DOHH2 (cell line): ENCODE measurements at regions not wholly inside any gene's neighbourhood (a gene's known extent, or its start where the extent isn't known, plus 50 kb on each side); places are given as distances from the start of the nearest gene placed in this dataset.

Source experiments
- H3F3A ChIP-seq: fragments of 200-600 bp; sonication (generic), shearing (Covaris generic); 2 replicates; pipeline ENCODE4 v1.6.0; 2016; ENCODE audit warnings: antibody characterized with exemption, mild to moderate bottlenecking; ENCODE audit not compliant: control insufficient read depth, insufficient read depth
- H3K27ac ChIP-seq: fragments of 200-600 bp; sonication (generic); 2 replicates; pipeline ENCODE4 v1.5.1; 2014; ENCODE audit warnings: low read depth, mild to moderate bottlenecking, low read length, moderate library complexity
- H3K27me3 ChIP-seq: fragments of 200-600 bp; sonication (generic); 2 replicates; pipeline ENCODE4 v1.6.1; 2014; ENCODE audit warnings: mild to moderate bottlenecking, low read length, mixed read lengths; ENCODE audit not compliant: control insufficient read depth
- H3K36me3 ChIP-seq: fragments of 200-600 bp; sonication (generic); 2 replicates; pipeline ENCODE4 v1.6.1; 2014; ENCODE audit warnings: mild to moderate bottlenecking, low read length, moderate library complexity, mixed read lengths; ENCODE audit not compliant: control insufficient read depth
- H3K4me1 ChIP-seq: fragments of 200-600 bp; sonication (generic); 2 replicates; pipeline ENCODE4 v1.6.1; 2014; ENCODE audit warnings: mild to moderate bottlenecking, low read length, mixed read lengths; ENCODE audit not compliant: control insufficient read depth
- H3K4me2 ChIP-seq: fragments of 200-600 bp; sonication (generic); 2 replicates; pipeline ENCODE4 v1.6.0; 2014; ENCODE audit warnings: mild to moderate bottlenecking, low read length, moderate library complexity
- H3K4me3 ChIP-seq: fragments of 200-600 bp; sonication (generic); 2 replicates; pipeline ENCODE4 v1.5.1; 2014; ENCODE audit warnings: mild to moderate bottlenecking, low read length, mixed read lengths
- H3K79me2 ChIP-seq: fragments of 200-600 bp; sonication (generic); 2 replicates; pipeline ENCODE4 v1.6.1; 2014; ENCODE audit warnings: mild to moderate bottlenecking, low read length, mixed read lengths; ENCODE audit not compliant: control insufficient read depth
- H3K9me2 ChIP-seq: fragments of 200-600 bp; sonication (generic); replicated peaks from 2 replicates; pipeline ENCODE4 v1.6.1; 2014; ENCODE audit warnings: mild to moderate bottlenecking, low read length, mixed read lengths; ENCODE audit not compliant: control insufficient read depth
- H3K9me3 ChIP-seq: fragments of 200-600 bp; sonication (generic); 2 replicates; pipeline ENCODE4 v1.6.1; 2014; ENCODE audit warnings: antibody characterized with exemption, low read length, mixed read lengths; ENCODE audit not compliant: control insufficient read depth, insufficient read depth
- H4K20me1 ChIP-seq: fragments of 200-600 bp; sonication (generic); 2 replicates; pipeline ENCODE4 v1.6.0; 2014; ENCODE audit warnings: low read depth, mild to moderate bottlenecking, antibody characterized with exemption, low read length, moderate library complexity; ENCODE audit not compliant: control insufficient read depth, insufficient read depth
- CTCF ChIP-seq: fragments of 200-600 bp; sonication (generic); IDR thresholded peaks from one replicate; pipeline ENCODE4 v1.5.1; 2014; ENCODE audit warnings: antibody characterized with exemption, mild to moderate bottlenecking, low read depth, low read length; ENCODE audit not compliant: poor library complexity, severe bottlenecking
- EZH2phosphoT487 ChIP-seq: fragments of 200-600 bp; sonication (generic); IDR thresholded peaks from 2 replicates; pipeline ENCODE4 v1.6.1; 2017; ENCODE audit warnings: borderline replicate concordance, mild to moderate bottlenecking, antibody characterized with exemption, low read length, moderate library complexity, mixed read lengths

- H3K36me3 ChIP-seq: no peaks in the 10 kb centered on the region
- H3K4me1 ChIP-seq: no peaks in the 10 kb centered on the region
- no peaks in the 10 kb centered on the region for H3K9me2 ChIP-seq
- TF ChIP-seq CTCF (no peak), EZH2phosphoT487 (no peak)
- H3K79me2 ChIP-seq: no peaks in the 10 kb centered on the region
- no peaks in the 10 kb centered on the region for H4K20me1 ChIP-seq
- no peak overlapping the region for H3K4me2 ChIP-seq
- H3K27ac ChIP-seq: no peak overlapping the region
- H3K27me3 ChIP-seq: no peaks in the 10 kb centered on the region
- no peaks in the 10 kb centered on the region for H3F3A ChIP-seq
- no peaks in the 10 kb centered on the region; the same call in 1 of the 2 replicates for H3K9me3 ChIP-seq
- H3K4me3 ChIP-seq: no peak overlapping the region
These were observed 747.6 kb upstream of the LRFN5 start for GRCh38 chr14:40859055-40859454.

GRCh38 chr14:40855343-40855742 lies 751.3 kb upstream of the LRFN5 start:
- no peaks in the 10 kb centered on the region for H3F3A ChIP-seq
- no peaks in the 10 kb centered on the region for H3K27me3 ChIP-seq
- no peaks in the 10 kb centered on the region for H3K79me2 ChIP-seq
- H3K4me2 ChIP-seq: no peak overlapping the region
- no peak overlapping the region for H3K27ac ChIP-seq
- no peaks in the 10 kb centered on the region for H3K9me2 ChIP-seq
- TF ChIP-seq EZH2phosphoT487 (no peak), CTCF (no peak)
- no peaks in the 10 kb centered on the region for H3K9me3 ChIP-seq
- no peaks in the 10 kb centered on the region for H3K4me1 ChIP-seq
- no peaks in the 10 kb centered on the region for H3K36me3 ChIP-seq
- H4K20me1 ChIP-seq: no peaks in the 10 kb centered on the region
- no peak overlapping the region for H3K4me3 ChIP-seq

GRCh38 chr14:40850191-40850590 lies 756.5 kb upstream of the LRFN5 start:
- Histone ChIP-seq H3F3A (no peaks in the 10 kb centered on the region), H3K4me1 (no peaks in the 10 kb centered on the region), H3K27ac (no peak overlapping the region), H3K4me2 (no peak overlapping the region), H3K36me3 (no peaks in the 10 kb centered on the region), H3K4me3 (no peak overlapping the region), H3K79me2 (no peaks in the 10 kb centered on the region), H3K27me3 (no peaks in the 10 kb centered on the region), H3K9me2 (no peaks in the 10 kb centered on the region), H3K9me3 (no peaks in the 10 kb centered on the region), H4K20me1 (no peaks in the 10 kb centered on the region)
- TF ChIP-seq EZH2phosphoT487 (no peak), CTCF (no peak)

- Histone ChIP-seq H3K4me3 (no peak overlapping the region), H3K9me3 (no peaks in the 10 kb centered on the region), H3F3A (no peaks in the 10 kb centered on the region), H4K20me1 (no peaks in the 10 kb centered on the region), H3K4me1 (no peaks in the 10 kb centered on the region), H3K27me3 (no peaks in the 10 kb centered on the region), H3K9me2 (no peaks in the 10 kb centered on the region), H3K36me3 (no peaks in the 10 kb centered on the region), H3K27ac (no peak overlapping the region), H3K4me2 (no peak overlapping the region), H3K79me2 (no peaks in the 10 kb centered on the region)
- no peak for TF ChIP-seq CTCF
- no peak for TF ChIP-seq EZH2phosphoT487
These were observed 759.2 kb upstream of the LRFN5 start for GRCh38 chr14:40847480-40847879.
